ENCODE measurements at regions not wholly inside any gene's neighbourhood (a gene's known extent, or its start where the extent isn't known, plus 50 kb on each side); places are given as distances from the start of the nearest gene placed in this dataset.
A peak's percentile ranks its signal among the peaks of the same experiment; 100 is the strongest.
"Not testable (repeated sequence)": the region's sequence is repeated elsewhere in the genome, so short reads cannot be mapped to it uniquely, and the experiment has no call there.

- H3K4me3 ChIP-seq; H3K9me3 ChIP-seq; H3K27ac ChIP-seq; H3K4me1 ChIP-seq; DNase-seq (ENCODE audit: low spot score); H3K36me3 ChIP-seq; H3K27me3 ChIP-seq: not testable (repeated sequence)
- peak in 1 of 2 donors; percentile 34 for TF ChIP-seq CTCF (IDR thresholded peaks at IDR 0.05)
Measured at GRCh38 chr9:42798571-42798970, 615.1 kb downstream of the SPATA31A6 start.

DNA sequence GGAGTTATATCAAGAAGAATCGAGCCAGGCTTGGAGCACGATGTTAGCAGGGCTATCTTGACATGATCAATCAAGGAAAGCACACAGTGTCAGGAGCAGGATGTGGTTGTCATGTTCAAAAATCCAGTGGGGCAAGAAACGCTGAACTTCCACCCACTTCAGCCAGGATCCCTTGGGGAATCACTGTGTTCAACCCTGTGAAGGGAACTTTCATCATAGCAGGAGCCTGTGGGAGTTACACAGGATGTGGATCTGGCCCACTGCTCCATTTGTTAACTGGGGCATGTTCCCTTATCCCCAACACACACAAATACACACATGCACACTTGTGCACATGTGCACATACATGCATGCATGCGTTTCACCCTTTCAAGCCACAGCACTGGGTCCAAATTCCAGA, 619.3 kb downstream of the SPATA31A6 start:
- DNase-seq (ENCODE audit: low spot score); H3K4me3 ChIP-seq; H3K27me3 ChIP-seq; H3K9me3 ChIP-seq; H3K27ac ChIP-seq; H3K4me1 ChIP-seq; H3K36me3 ChIP-seq: not testable (repeated sequence)

DNA sequence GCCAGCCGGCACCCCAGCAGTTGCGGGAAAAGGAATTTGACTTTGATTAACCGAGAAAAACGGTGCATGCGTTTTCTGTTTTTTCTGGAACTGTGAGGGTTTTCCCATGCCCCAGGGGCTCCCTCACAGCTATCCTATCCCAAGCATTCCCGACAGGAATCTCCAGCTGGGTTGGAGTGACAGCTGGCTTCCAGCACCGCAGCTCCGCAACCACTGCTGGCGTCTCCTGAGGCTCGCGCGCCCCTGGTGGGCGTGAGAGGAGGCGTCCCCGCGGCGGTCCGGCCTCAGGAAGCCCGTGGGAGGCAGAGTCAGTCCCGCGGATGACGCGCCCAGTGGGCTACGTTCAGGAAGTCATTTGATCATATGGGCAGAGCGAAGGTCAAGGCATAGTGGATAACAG, 623.2 kb downstream of the SPATA31A6 start:
- not testable (repeated sequence) for H3K36me3 ChIP-seq; DNase-seq (ENCODE audit: low spot score); H3K9me3 ChIP-seq; H3K27ac ChIP-seq; H3K4me3 ChIP-seq; H3K4me1 ChIP-seq; H3K27me3 ChIP-seq
- peak in 1 of 2 donors; percentile 34 for TF ChIP-seq CTCF (IDR thresholded peaks at IDR 0.05)

- not testable (repeated sequence) for H3K27ac ChIP-seq; H3K36me3 ChIP-seq; DNase-seq (ENCODE audit: low spot score); H3K4me1 ChIP-seq; H3K27me3 ChIP-seq; H3K4me3 ChIP-seq; H3K9me3 ChIP-seq
Measured at GRCh38 chr9:42821468-42821867, 638.0 kb downstream of the SPATA31A6 start.

GRCh38 chr9:42848156-42848555, 664.7 kb downstream of the SPATA31A6 start:
- DNase-seq (ENCODE audit: low spot score); H3K27me3 ChIP-seq; H3K4me3 ChIP-seq; H3K36me3 ChIP-seq; H3K27ac ChIP-seq; H3K4me1 ChIP-seq; H3K9me3 ChIP-seq: not testable (repeated sequence)

GRCh38 chr9:42850896-42851693, 667.6 kb downstream of the SPATA31A6 start:
- not testable (repeated sequence) for DNase-seq (ENCODE audit: low spot score); H3K4me1 ChIP-seq; H3K27me3 ChIP-seq; H3K36me3 ChIP-seq; H3K27ac ChIP-seq; H3K4me3 ChIP-seq; H3K9me3 ChIP-seq

GRCh38 chr9:42851701-42852100, 668.2 kb downstream of the SPATA31A6 start:
- H3K27me3 ChIP-seq; H3K27ac ChIP-seq; H3K9me3 ChIP-seq; H3K4me3 ChIP-seq; DNase-seq (ENCODE audit: low spot score); H3K4me1 ChIP-seq; H3K36me3 ChIP-seq: not testable (repeated sequence)

- not testable (repeated sequence) for H3K36me3 ChIP-seq; H3K27me3 ChIP-seq; H3K4me1 ChIP-seq; DNase-seq (ENCODE audit: low spot score); H3K27ac ChIP-seq; H3K9me3 ChIP-seq
- H3K4me3 ChIP-seq = peak overlapping the region in 1 of 2 donors; percentile 30
- TF ChIP-seq CTCF (IDR thresholded peaks at IDR 0.05) = peak in 1 of 2 donors; percentile 38
Measured at GRCh38 chr9:42852133-42852930, 668.9 kb downstream of the SPATA31A6 start.

GRCh38 chr9:42860133-42860532, 676.7 kb downstream of the SPATA31A6 start:
- not testable (repeated sequence) for H3K36me3 ChIP-seq; H3K27me3 ChIP-seq; DNase-seq (ENCODE audit: low spot score); H3K27ac ChIP-seq; H3K4me1 ChIP-seq; H3K9me3 ChIP-seq; H3K4me3 ChIP-seq

DNA sequence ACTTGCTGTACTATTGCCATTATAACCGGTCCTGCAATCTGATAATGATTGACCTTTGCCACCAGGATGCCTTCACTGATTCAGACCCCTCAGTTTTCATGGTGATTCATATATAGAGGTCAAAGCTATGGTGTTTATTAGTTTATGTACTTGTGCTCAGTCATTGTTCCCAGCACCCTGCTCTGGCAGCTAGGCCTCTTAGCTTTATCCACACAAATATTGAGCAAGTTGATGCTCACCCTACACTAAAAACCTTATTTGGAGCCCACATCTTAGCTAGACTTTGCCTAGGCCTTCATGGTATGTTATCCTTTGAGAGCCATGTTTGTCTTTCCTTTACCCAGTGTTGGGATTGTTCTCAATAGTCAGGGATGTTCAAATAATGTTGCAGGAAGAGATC, 679.0 kb downstream of the SPATA31A6 start:
- not testable (repeated sequence) for H3K4me3 ChIP-seq; H3K27me3 ChIP-seq; H3K9me3 ChIP-seq; H3K27ac ChIP-seq; H3K4me1 ChIP-seq; H3K36me3 ChIP-seq; DNase-seq (ENCODE audit: low spot score)

Data from right atrium auricular region (tissue), 2 donors.